ENCODE measurements at regions not wholly inside any gene's neighbourhood (a gene's known extent, or its start where the extent isn't known, plus 50 kb on each side); places are given as distances from the start of the nearest gene placed in this dataset.
"Not testable (repeated sequence)": the region's sequence is repeated elsewhere in the genome, so short reads cannot be mapped to it uniquely, and the experiment has no call there.

GRCh38 chr13:76829572-76830327 is 56.5 kb downstream of the KCTD12 start:
- no peak for DNase-seq (ENCODE audit: low spot score)

GRCh38 chr13:76828316-76828741 is 57.9 kb downstream of the KCTD12 start:
- DNase-seq (ENCODE audit: low spot score), result no peak

DNA sequence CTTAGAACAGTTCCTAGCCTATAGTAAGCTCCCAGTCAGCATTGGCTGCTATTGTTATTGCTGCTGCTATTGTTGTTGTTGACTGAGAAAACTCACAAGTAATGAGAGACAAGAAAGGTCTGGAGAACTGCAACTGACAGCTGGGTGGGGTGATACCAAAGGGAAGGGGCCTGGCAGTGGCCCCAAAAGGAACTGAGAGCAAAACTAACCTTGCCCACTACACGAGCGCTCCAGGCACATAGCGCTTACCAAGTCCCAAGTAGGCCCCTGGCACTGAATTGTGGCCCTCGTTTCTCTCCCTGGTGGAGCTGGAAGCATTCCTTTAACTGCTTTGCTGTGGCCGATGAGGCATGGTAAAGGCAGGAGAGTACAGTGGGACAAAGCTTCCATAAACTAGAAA is 59.7 kb downstream of the KCTD12 start:
- no peak for DNase-seq (ENCODE audit: low spot score)

GRCh38 chr13:76825430-76825829 is 60.8 kb downstream of the KCTD12 start:
- no peak for DNase-seq (ENCODE audit: low spot score)

- DNase-seq (ENCODE audit: low spot score), result no peak
Measured at GRCh38 chr13:76823969-76824368, 62.2 kb downstream of the KCTD12 start.

GRCh38 chr13:76822698-76823267 is 63.4 kb downstream of the KCTD12 start:
- DNase-seq (ENCODE audit: low spot score), result peak; percentile 37

DNA sequence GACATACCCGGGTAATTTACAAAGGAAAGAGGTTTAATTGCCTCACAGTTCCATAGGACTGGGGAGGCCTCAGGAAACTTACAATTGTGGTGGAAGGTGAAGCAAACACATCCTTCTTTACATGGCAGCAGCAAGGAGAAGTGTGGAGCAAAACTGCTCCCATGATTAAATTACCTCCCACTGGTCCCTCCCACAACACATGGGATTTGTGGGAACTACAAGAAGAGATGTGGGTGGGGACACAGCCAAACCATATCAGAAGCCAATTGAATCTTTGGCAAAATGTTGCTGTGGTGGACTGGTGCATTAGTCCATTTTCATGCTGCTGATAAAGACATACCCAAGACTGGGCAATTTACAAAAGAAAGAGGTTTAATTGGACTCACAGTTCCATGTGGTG is 65.0 kb downstream of the KCTD12 start:
- not testable (repeated sequence) for DNase-seq (ENCODE audit: low spot score)

DNA sequence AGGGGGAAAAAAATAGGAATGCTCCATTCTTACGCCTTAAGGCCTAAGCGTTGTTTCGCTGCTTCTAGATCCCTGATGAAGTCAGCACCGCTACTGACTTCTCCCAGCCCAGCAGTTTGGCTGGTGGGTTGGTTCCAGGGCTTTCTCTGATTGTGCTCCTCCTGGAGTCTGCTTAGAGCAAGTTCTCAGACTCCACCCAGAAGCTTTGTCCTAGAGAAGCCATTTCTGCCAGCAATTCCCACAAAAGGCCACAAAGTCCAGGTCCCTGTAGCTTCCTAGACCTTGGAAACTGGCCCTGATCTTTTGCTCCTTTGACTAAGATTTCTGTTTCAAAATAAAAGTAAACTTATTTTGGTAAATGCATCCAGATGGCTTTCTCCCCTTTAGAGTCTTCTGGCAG is 65.4 kb downstream of the KCTD12 start:
- DNase-seq (ENCODE audit: low spot score), result peak; percentile 53

- DNase-seq (ENCODE audit: low spot score), result no peak
Measured at GRCh38 chr13:76816394-76816793, 69.8 kb downstream of the KCTD12 start.

DNA sequence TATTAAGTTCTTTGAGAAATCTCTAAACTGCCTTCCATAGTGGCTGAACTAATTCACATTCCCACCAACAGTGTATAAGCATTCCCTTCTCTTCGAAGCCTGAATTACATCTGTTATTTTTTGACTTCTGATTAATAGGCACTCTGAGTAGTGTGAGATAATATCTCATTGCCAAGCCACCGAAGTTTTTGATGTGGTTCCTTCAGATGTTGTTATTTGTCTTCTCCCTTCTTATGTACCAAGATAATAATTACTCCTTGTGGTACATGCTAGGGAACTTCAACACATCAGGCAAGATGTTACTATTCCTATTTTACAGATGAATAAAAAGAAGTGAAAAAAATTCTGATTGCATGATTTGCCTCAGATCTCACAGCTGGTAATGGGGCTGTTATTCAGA is 70.9 kb downstream of the KCTD12 start:
- no peak for DNase-seq (ENCODE audit: low spot score)

GRCh38 chr13:76813891-76814290 is 72.3 kb downstream of the KCTD12 start:
- DNase-seq (ENCODE audit: low spot score), result no peak

DNA sequence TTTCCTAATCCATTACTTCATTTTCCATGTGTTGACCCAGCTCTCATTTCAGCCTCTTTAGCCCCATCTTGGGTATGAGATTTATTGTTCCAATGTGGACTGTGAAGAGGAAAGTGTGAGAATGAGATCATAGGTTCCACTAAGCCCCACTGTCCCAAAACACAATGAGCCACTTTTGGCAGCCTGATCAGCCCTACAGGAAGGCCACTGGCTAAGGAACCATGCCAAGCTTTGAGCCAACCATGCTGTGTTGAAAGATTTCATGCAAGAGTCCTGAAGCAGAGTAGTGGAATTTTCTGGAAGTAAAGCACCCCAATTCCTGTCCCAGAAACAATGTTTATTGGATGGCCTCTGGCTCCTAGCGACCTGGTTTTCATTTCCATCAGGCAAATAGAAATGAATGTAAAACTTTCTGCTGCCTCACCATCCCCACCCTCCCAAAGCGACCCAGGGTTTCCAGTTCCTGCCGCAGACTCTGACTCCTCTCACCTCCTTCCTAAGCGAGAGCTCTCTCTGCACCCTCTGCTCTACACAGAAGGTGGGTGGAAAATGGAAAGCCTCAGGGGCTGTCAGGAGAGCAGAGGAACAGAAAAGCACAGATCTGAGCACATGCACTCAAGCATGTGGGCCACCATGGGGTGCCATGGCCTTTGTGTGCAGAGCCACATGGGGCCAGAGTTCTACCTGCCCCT is 73.1 kb downstream of the KCTD12 start:
- DNase-seq (ENCODE audit: low spot score), result no peak

GRCh38 chr13:76812206-76812897 is 73.9 kb downstream of the KCTD12 start:
- no peak for DNase-seq (ENCODE audit: low spot score)

GRCh38 chr13:76809389-76809788 is 76.8 kb downstream of the KCTD12 start:
- DNase-seq (ENCODE audit: low spot score), result no peak

DNA sequence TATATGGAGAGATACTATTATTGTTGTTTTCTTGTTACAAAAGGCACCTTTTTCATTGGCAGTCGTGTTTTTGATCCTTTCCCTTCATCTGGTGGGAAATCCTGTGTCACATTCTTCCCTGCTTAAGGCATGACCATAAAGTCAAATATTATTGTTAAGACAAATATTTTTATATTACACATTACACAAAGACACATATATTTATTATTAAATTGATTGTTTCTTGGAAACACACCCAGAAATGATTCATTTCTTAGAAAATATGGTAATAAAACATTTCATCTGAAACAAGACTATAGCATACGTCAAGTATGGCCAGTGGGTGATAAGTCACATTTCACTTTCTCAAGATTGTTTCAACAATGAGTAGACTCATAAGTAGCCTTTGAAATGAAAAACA is 77.3 kb downstream of the KCTD12 start:
- DNase-seq (ENCODE audit: low spot score), result no peak

- DNase-seq (ENCODE audit: low spot score), result no peak
Measured at GRCh38 chr13:76804801-76805200, 81.4 kb downstream of the KCTD12 start.

DNA sequence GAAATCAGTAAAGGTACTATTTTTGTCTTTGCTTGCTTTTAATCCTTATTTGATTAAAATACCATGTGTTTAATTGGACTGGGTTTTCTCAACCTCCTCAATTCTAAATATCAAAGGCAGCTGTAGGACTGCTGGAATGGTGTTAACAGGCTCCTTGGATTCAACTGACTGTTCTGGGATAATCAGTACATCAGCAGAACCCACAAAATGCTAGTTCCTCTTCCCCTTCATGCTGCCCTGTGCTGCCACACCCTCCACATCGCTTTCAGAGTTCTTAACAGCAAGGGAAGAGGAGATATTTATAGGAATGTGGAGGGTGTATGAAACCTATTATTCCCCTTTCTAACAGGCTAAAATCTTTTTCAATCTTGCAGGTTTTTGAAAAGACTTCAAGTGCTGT is 82.4 kb downstream of the KCTD12 start:
- no peak for DNase-seq (ENCODE audit: low spot score)

DNA sequence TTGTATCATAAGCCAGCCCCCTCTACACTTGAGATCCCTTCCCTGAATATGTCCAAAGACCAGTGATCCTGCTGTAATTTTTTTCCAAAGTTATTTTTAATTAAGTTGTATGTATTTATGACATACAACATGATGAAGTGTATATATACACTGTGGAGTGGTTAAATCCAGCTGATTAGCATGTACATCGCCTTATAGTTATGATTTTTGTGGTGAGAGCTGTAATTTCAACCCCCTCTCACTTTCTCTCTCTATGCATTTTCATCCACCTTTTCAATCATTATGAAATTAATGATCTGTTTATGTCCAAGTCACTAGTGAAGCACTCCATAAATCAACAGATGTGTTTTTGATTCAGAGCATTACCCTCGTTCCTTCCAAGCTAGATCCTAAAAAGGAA is 85.3 kb downstream of the KCTD12 start:
- no peak for DNase-seq (ENCODE audit: low spot score)

- DNase-seq (ENCODE audit: low spot score), result no peak
Measured at GRCh38 chr13:76799696-76800095, 86.5 kb downstream of the KCTD12 start.

- no peak for DNase-seq (ENCODE audit: low spot score)
Measured at GRCh38 chr13:76798037-76798436, 88.2 kb downstream of the KCTD12 start.

- no peak for DNase-seq (ENCODE audit: low spot score)
Measured at GRCh38 chr13:76797361-76797760, 88.8 kb downstream of the KCTD12 start.

GRCh38 chr13:76796851-76797250 is 89.4 kb downstream of the KCTD12 start:
- DNase-seq (ENCODE audit: low spot score), result no peak
